Thyroid gland (tissue), 4 donors: ENCODE measurements at regions not wholly inside any gene's neighbourhood (a gene's known extent, or its start where the extent isn't known, plus 50 kb on each side); places are given as distances from the start of the nearest gene placed in this dataset.

Experiments
- DNase-seq, 2 donors: peaks; one replicate each; pipeline ENCODE4 v3.0.0-alpha.2; 2019
- H3K27ac ChIP-seq, 3 donors: fragments of 200-600 bp; sonication (generic); 1 replicate in 2 of 3; 2 replicates in 1 of 3; pipeline ENCODE4 v1.5.1; 2016 to 2019; ENCODE audit warnings: mild to moderate bottlenecking in 1 of 3, moderate library complexity in 1 of 3
- H3K27me3 ChIP-seq: fragments of 200-600 bp; sonication (generic); one replicate; pipeline ENCODE4 v1.5.1; 2019
- H3K36me3 ChIP-seq, 2 donors: fragments of 200-600 bp; sonication (generic); one replicate each; pipeline ENCODE4 v1.5.1; 2016 to 2019
- H3K4me1 ChIP-seq, 2 donors: fragments of 200-600 bp; sonication (generic); one replicate each; pipeline ENCODE4 v1.5.1; 2017 to 2019
- H3K4me3 ChIP-seq, 3 donors: fragments of 200-600 bp; sonication (generic); replicated peaks in 1 of 3; 1 replicate in 2 of 3; 2 replicates in 1 of 3; pipeline ENCODE4 v1.5.1; 2016; ENCODE audit warnings: mild to moderate bottlenecking in 1 of 3
- H3K9me3 ChIP-seq: fragments of 200-600 bp; sonication (generic); one replicate; pipeline ENCODE4 v1.5.1; 2017
- CTCF ChIP-seq, 6 experiments: fragments of 200-600 bp in 3 of 6; fragments of 450-650 bp in 3 of 6; sonication (generic) in 3 of 6; IDR thresholded peaks; one replicate each; pipeline ENCODE4 v1.5.1; 2016 to 2019; ENCODE audit warnings: antibody characterized with exemption in 6 of 6, mild to moderate bottlenecking in 2 of 6, inconsistent platforms in 1 of 6, moderate library complexity in 1 of 6
- POLR2A ChIP-seq, 2 donors: fragments of 450-650 bp; IDR thresholded peaks; one replicate each; pipeline ENCODE4 v1.6.1; 2017; ENCODE audit warnings: antibody characterized with exemption in 2 of 2, mild to moderate bottlenecking in 2 of 2, moderate library complexity in 1 of 2
- WGBS, 2 donors: methylation state at CpG; one replicate each; pipeline ENCODE4 v1.1.5; 2017; 5-methylcytosine and 5-hydroxymethylcytosine counted together
- intact Hi-C: fragments of 100-400 bp; cut with DNase I; formaldehyde crosslinking; loops from one replicate; pipeline ENCODE4 v1.15.1; 2023

- no peak for TF ChIP-seq POLR2A (IDR thresholded peaks at IDR 0.05)
- TF ChIP-seq CTCF (IDR thresholded peaks at IDR 0.05): no peak
- DNase-seq: no peak
- Histone ChIP-seq H3K27me3 (no peaks in the 10 kb centered on the region), H3K4me3 (no peak overlapping the region), H3K27ac (no peak overlapping the region), H3K4me1 (peaks cover 0 to 19% of the 10 kb centered on the region in 2 donors), H3K36me3 (no peaks in the 10 kb centered on the region), H3K9me3 (no peaks in the 10 kb centered on the region)
- intact Hi-C loops: no loop called here
- 76 to 81% methylated on average over 2 of the region's 2 CpGs for WGBS, 2 donors
Measured at GRCh38 chr9:19992556-19992955, 203.7 kb upstream of the SLC24A2 start.

- H3K36me3 ChIP-seq: no peaks in the 10 kb centered on the region
- H3K27me3 ChIP-seq: no peaks in the 10 kb centered on the region
- no peak for DNase-seq
- intact Hi-C loops: no loop called here
- no peaks in the 10 kb centered on the region for H3K9me3 ChIP-seq
- 93 to 96% methylated on average over 1 of the region's 1 CpG for WGBS, 2 donors
- H3K4me1 ChIP-seq: peaks cover 0 to 19% of the 10 kb centered on the region in 2 donors
- no peak overlapping the region for H3K27ac ChIP-seq
- no peak for TF ChIP-seq POLR2A (IDR thresholded peaks at IDR 0.05)
- no peak overlapping the region for H3K4me3 ChIP-seq
Measured at GRCh38 chr9:19989213-19989612, 200.4 kb upstream of the SLC24A2 start.

GRCh38 chr9:19988281-19988680, 199.4 kb upstream of the SLC24A2 start:
- H3K4me1 ChIP-seq: peaks cover 0 to 12% of the 10 kb centered on the region in 2 donors
- intact Hi-C loops: no loop called here
- H3K4me3 ChIP-seq: no peak overlapping the region
- H3K9me3 ChIP-seq: no peaks in the 10 kb centered on the region
- WGBS, 2 donors: 8 to 25% methylated on average over 2 of the region's 2 CpGs
- peak; percentile 34 to 44 for DNase-seq
- no peaks in the 10 kb centered on the region for H3K27me3 ChIP-seq
- no peak overlapping the region for H3K27ac ChIP-seq
- TF ChIP-seq POLR2A (IDR thresholded peaks at IDR 0.05): no peak
- no peak for TF ChIP-seq CTCF (IDR thresholded peaks at IDR 0.05)
- H3K36me3 ChIP-seq: no peaks in the 10 kb centered on the region

GRCh38 chr9:19985081-19985480, 196.2 kb upstream of the SLC24A2 start:
- no peaks in the 10 kb centered on the region for H3K36me3 ChIP-seq
- DNase-seq: no peak
- peaks cover 0 to 12% of the 10 kb centered on the region in 2 donors for H3K4me1 ChIP-seq
- H3K9me3 ChIP-seq: no peaks in the 10 kb centered on the region
- no peak overlapping the region for H3K4me3 ChIP-seq
- 98 to 99% methylated on average over 1 of the region's 1 CpG for WGBS, 2 donors
- intact Hi-C loops: no loop called here
- TF ChIP-seq POLR2A (IDR thresholded peaks at IDR 0.05): no peak
- no peak for TF ChIP-seq CTCF (IDR thresholded peaks at IDR 0.05)
- no peak overlapping the region for H3K27ac ChIP-seq
- H3K27me3 ChIP-seq: no peaks in the 10 kb centered on the region

GRCh38 chr9:19976226-19976625, 187.4 kb upstream of the SLC24A2 start:
- no peak for TF ChIP-seq CTCF (IDR thresholded peaks at IDR 0.05)
- Histone ChIP-seq H3K9me3 (no peaks in the 10 kb centered on the region), H3K27ac (no peak overlapping the region)

GRCh38 chr9:19975499-19975898, 186.7 kb upstream of the SLC24A2 start:
- no peak for DNase-seq
- no peak overlapping the region for H3K27ac ChIP-seq
- no peaks in the 10 kb centered on the region for H3K36me3 ChIP-seq
- no peaks in the 10 kb centered on the region for H3K27me3 ChIP-seq
- TF ChIP-seq POLR2A (IDR thresholded peaks at IDR 0.05) (no peak), CTCF (IDR thresholded peaks at IDR 0.05) (no peak)
- H3K4me3 ChIP-seq: no peak overlapping the region
- H3K4me1 ChIP-seq: no peaks in the 10 kb centered on the region
- H3K9me3 ChIP-seq: no peaks in the 10 kb centered on the region
- intact Hi-C loops: no loop called here
- 82 to 83% methylated on average over 2 of the region's 2 CpGs for WGBS, 2 donors

More at GRCh38 chr9:19976226-19976625, 187.4 kb upstream of the SLC24A2 start:
- no peaks in the 10 kb centered on the region for H3K27me3 ChIP-seq
- H3K36me3 ChIP-seq: no peaks in the 10 kb centered on the region
- intact Hi-C loops: no loop called here
- no peak overlapping the region for H3K4me3 ChIP-seq
- DNase-seq: no peak
- H3K4me1 ChIP-seq: no peaks in the 10 kb centered on the region
